PC-3 (cell line): ENCODE measurements at regions not wholly inside any gene's neighbourhood (a gene's known extent, or its start where the extent isn't known, plus 50 kb on each side); places are given as distances from the start of the nearest gene placed in this dataset.

ENCODE experiments used
- ATAC-seq: fragments of 200-7000 bp; cut with Tn5 transposase; 2 replicates; pipeline ENCODE4 v1.9.1; 2020; ENCODE audit warnings: mild to moderate bottlenecking, moderate library complexity
- BruUV-seq: library from RNA; stranded (reverse); fragments of 400-500 nt; replicated peaks from 2 replicates; lab custom pipeline; 2021; lab: Mats Ljungman, UMichigan
- CTCF ChIA-PET: fragments of 300-600 bp; sonication (Branson Sonifier 250); formaldehyde crosslinking; loops from one replicate; lab custom pipeline; 2022; ENCODE audit warnings: antibody characterized with exemption; lab: Charles Lee
- POLR2A ChIA-PET: fragments of 300-600 bp; sonication (Branson Sonifier 250); formaldehyde crosslinking; loops from one replicate; lab custom pipeline; 2022; ENCODE audit warnings: antibody characterized with exemption; ENCODE audit not compliant: unreplicated experiment; lab: Charles Lee
- DNase-seq: peaks from one replicate; pipeline ENCODE4 v3.0.0-alpha.2; 2015
- H2AFZ ChIP-seq: fragments of 300-600 bp; sonication (generic); 2 replicates; pipeline ENCODE4 v1.6.0; 2016; ENCODE audit warnings: antibody characterized with exemption, low read length
- H3F3A ChIP-seq: fragments of 300-600 bp; sonication (generic); one replicate; pipeline ENCODE4 v1.6.0; 2017; ENCODE audit warnings: antibody characterized with exemption, low read length, control low read depth, mild to moderate bottlenecking; ENCODE audit not compliant: unreplicated experiment
- H3K27ac ChIP-seq: fragments of 300-600 bp; sonication (generic); 2 replicates; pipeline ENCODE4 v1.5.1; 2016; ENCODE audit warnings: mild to moderate bottlenecking, low read length
- H3K27me3 ChIP-seq: fragments of 300-600 bp; sonication (generic); 2 replicates; pipeline ENCODE4 v1.6.1; 2016; ENCODE audit warnings: low read length, mixed read lengths
- H3K36me3 ChIP-seq: fragments of 300-600 bp; sonication (generic); 2 replicates; pipeline ENCODE4 v1.6.1; 2016; ENCODE audit warnings: low read depth, mixed run types, low read length, mixed read lengths
- H3K4me1 ChIP-seq: fragments of 300-600 bp; sonication (generic); 2 replicates; pipeline ENCODE4 v1.5.1; 2016; ENCODE audit warnings: low read length; ENCODE audit not compliant: insufficient read depth
- H3K4me2 ChIP-seq: fragments of 300-600 bp; sonication (generic); 2 replicates; pipeline ENCODE4 v1.6.0; 2016; ENCODE audit warnings: low read length
- H3K4me3 ChIP-seq: fragments of 300-600 bp; sonication (generic); 2 replicates; pipeline ENCODE4 v1.5.1; 2016; ENCODE audit warnings: mild to moderate bottlenecking, low read length, mixed read lengths
- H3K79me2 ChIP-seq: fragments of 300-600 bp; sonication (generic); 2 replicates; pipeline ENCODE4 v1.6.1; 2017; ENCODE audit warnings: low read length, mixed read lengths
- H3K9ac ChIP-seq: fragments of 300-600 bp; sonication (generic); 2 replicates; pipeline ENCODE4 v1.6.0; 2016; ENCODE audit warnings: mild to moderate bottlenecking, low read length
- H3K9me2 ChIP-seq: fragments of 300-600 bp; sonication (generic); replicated peaks from 2 replicates; pipeline ENCODE4 v1.6.1; 2016; ENCODE audit warnings: mixed run types, low read length, mixed read lengths
- H3K9me3 ChIP-seq: fragments of 300-600 bp; sonication (generic); 2 replicates; pipeline ENCODE4 v1.6.1; 2016; ENCODE audit warnings: low read length, mixed read lengths
- H4K20me1 ChIP-seq: fragments of 300-600 bp; sonication (generic); 2 replicates; pipeline ENCODE4 v1.6.1; 2016; ENCODE audit warnings: low read length, mixed read lengths
- EZH2 ChIP-seq: fragments of 300-600 bp; sonication (generic); IDR thresholded peaks from one replicate; pipeline ENCODE4 v1.6.1; 2017; ENCODE audit warnings: antibody characterized with exemption, mild to moderate bottlenecking, low read length; ENCODE audit not compliant: unreplicated experiment
- EZH2phosphoT487 ChIP-seq: fragments of 300-600 bp; sonication (generic); IDR thresholded peaks from 2 replicates; pipeline ENCODE4 v1.6.1; 2018; ENCODE audit warnings: mild to moderate bottlenecking, antibody characterized with exemption, low read length, borderline replicate concordance
- intact Hi-C: fragments of 100-400 bp; cut with micrococcal nuclease; formaldehyde crosslinking; loops from 2 replicates; pipeline ENCODE4 v1.9.0; 2023
- TF ChIP-seq, protein P1 (sequence below): fragments of 300-600 bp; sonication (generic); conservative IDR thresholded peaks from 2 replicates; pipeline ENCODE4 v1.5.1; 2017; ENCODE audit warnings: antibody characterized with exemption, low read depth, mild to moderate bottlenecking, low read length

DNA sequence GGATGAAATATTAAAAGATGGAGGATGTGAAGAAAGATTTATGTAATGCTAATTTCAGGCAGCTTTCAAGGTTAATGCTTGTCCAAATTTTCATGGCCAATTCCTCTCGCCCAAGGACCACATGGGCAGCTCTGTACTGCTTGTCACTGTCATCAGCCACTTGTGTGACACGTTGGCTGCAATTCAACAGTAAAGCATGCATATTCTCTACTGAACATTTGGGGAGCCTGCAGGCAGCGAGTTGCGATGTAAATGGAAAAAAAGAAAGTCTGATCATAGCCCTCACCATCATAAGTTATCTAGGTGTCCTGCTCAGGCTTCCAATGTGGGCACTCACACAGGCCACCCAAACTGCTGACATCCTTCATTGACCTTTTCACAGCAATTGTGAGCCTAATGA lies 1026.8 kb upstream of the NR2F2 start:
- Histone ChIP-seq H3K4me2 (no peak overlapping the region), H3K9me2 (no peaks in the 10 kb centered on the region), H3K27ac (no peak overlapping the region), H3K79me2 (no peaks in the 10 kb centered on the region), H3K4me3 (no peak overlapping the region), H3K9me3 (0 out of 2 replicates have a peak, but pooled peaks cover 4% of the 10 kb centered on the region), H2AFZ (no peak overlapping the region), H3K36me3 (no peaks in the 10 kb centered on the region; the same call in 1 of the 2 replicates), H3K9ac (no peak overlapping the region), H3K4me1 (peaks cover 14% of the 10 kb centered on the region), H3K27me3 (no peaks in the 10 kb centered on the region), H3F3A (peaks cover 10% of the 10 kb centered on the region), H4K20me1 (no peaks in the 10 kb centered on the region)
- ChIA-PET POLR2A (no interaction called here), CTCF (no interaction called here)
- no peak for DNase-seq
- BruUV-seq: no TSS peak
- no peak for ATAC-seq
- TF ChIP-seq, protein P1, sequence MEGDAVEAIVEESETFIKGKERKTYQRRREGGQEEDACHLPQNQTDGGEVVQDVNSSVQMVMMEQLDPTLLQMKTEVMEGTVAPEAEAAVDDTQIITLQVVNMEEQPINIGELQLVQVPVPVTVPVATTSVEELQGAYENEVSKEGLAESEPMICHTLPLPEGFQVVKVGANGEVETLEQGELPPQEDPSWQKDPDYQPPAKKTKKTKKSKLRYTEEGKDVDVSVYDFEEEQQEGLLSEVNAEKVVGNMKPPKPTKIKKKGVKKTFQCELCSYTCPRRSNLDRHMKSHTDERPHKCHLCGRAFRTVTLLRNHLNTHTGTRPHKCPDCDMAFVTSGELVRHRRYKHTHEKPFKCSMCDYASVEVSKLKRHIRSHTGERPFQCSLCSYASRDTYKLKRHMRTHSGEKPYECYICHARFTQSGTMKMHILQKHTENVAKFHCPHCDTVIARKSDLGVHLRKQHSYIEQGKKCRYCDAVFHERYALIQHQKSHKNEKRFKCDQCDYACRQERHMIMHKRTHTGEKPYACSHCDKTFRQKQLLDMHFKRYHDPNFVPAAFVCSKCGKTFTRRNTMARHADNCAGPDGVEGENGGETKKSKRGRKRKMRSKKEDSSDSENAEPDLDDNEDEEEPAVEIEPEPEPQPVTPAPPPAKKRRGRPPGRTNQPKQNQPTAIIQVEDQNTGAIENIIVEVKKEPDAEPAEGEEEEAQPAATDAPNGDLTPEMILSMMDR: no peak
- no peak for TF ChIP-seq EZH2phosphoT487
- no peak for TF ChIP-seq EZH2
- intact Hi-C loops: no loop called here

DNA sequence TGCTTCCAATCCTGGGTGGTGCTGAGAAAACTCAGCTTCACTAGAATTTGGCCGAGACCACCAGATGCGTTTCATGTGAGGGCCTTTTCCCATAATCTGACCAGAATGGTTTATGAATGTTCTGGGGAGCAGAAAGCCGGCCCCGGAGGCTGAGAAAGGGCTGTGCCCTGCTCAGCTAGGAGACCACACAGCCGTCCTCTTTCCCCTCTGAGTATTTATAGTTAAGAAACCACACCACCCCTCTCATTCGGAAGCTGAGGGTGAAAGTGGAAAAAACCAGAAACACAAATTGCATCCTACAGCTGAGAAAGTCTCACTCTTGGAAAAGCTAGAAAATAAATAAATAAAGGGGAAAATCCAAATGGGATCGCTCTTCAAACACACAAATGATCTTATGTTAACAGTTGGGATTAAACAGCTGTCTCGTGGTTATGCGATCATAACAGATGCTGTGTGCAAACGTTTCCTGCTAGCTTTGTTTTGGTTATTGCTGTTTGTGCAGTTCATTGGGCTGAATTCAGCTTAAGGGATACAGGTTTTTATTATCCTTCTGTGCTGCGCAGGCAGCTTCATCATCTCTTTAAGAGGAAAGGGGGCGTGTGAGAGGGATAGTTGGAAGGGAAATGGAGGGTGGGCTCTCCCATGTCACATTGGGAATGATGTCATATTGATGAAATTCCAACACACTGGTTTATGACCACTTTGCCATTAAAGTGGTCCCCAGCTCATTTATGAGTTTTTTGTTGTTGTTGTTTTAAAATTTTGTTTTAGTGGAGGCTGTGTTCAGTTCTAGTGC lies 1026.2 kb upstream of the NR2F2 start:
- peaks cover 14% of the 10 kb centered on the region for H3K4me1 ChIP-seq
- H3K36me3 ChIP-seq: no peaks in the 10 kb centered on the region; the same call in 1 of the 2 replicates
- no peak for ATAC-seq
- CTCF ChIA-PET: interaction anchor here (0.6 to 0.7 kb wide), 2 partner anchors 401 to 1248 kb away, joined by 4 to 8 read pairs; no protein-coding TSS in a partner anchor
- no peak overlapping the region for H3K9ac ChIP-seq
- no peaks in the 10 kb centered on the region for H3K9me2 ChIP-seq
- intact Hi-C loops: no loop called here
- H2AFZ ChIP-seq: no peak overlapping the region
- H3K27me3 ChIP-seq: no peaks in the 10 kb centered on the region
- no peak overlapping the region for H3K4me2 ChIP-seq
- no TSS peak for BruUV-seq
- H3F3A ChIP-seq: peaks cover 10% of the 10 kb centered on the region
- DNase-seq: no peak
- H3K79me2 ChIP-seq: no peaks in the 10 kb centered on the region
- H4K20me1 ChIP-seq: no peaks in the 10 kb centered on the region
- POLR2A ChIA-PET: no interaction called here
- H3K4me3 ChIP-seq: no peak overlapping the region
- H3K9me3 ChIP-seq: 0 out of 2 replicates have a peak, but pooled peaks cover 4% of the 10 kb centered on the region
- H3K27ac ChIP-seq: no peak overlapping the region
- TF ChIP-seq, protein P1: no peak
- TF ChIP-seq EZH2 (no peak), EZH2phosphoT487 (no peak)
